H1 (cell line): ENCODE measurements at regions not wholly inside any gene's neighbourhood (a gene's known extent, or its start where the extent isn't known, plus 50 kb on each side); places are given as distances from the start of the nearest gene placed in this dataset.

Experiments
- FOSL1 ChIP-seq: IDR thresholded peaks from 2 replicates; pipeline ENCODE4 v1.6.1; 2011; ENCODE audit warnings: mild to moderate bottlenecking, low read depth, low read length, moderate library complexity; ENCODE audit not compliant: insufficient read depth
- GABPA ChIP-seq: IDR thresholded peaks from 2 replicates; pipeline ENCODE4 v1.6.1; 2011; ENCODE audit warnings: mild to moderate bottlenecking, low read length, moderate library complexity, borderline replicate concordance; ENCODE audit not compliant: insufficient read depth
- POLR2A ChIP-seq, 2 experiments: IDR thresholded peaks; 1 replicate in 1 of 2; 2 replicates in 1 of 2; pipeline ENCODE4 v1.6.1; 2011; ENCODE audit warnings: low read depth in 2 of 2, low read length in 2 of 2, mild to moderate bottlenecking in 2 of 2; ENCODE audit errors: control extremely low read depth in 1 of 2
- SIX5 ChIP-seq: IDR thresholded peaks from 2 replicates; pipeline ENCODE4 v1.6.1; 2011; ENCODE audit warnings: mild to moderate bottlenecking, low read depth, low read length
- TF ChIP-seq, protein P1 (sequence below), 3 experiments: IDR thresholded peaks; 1 replicate in 2 of 3; 2 replicates in 1 of 3; pipeline versions ENCODE4 v1.5.1 to v1.6.1; 2011; ENCODE audit warnings: low read length in 3 of 3, mild to moderate bottlenecking in 3 of 3, inconsistent platforms in 2 of 3, low read depth in 1 of 3, moderate library complexity in 1 of 3; ENCODE audit not compliant: insufficient read depth in 1 of 3; ENCODE audit errors: control extremely low read depth in 1 of 3

DNA sequence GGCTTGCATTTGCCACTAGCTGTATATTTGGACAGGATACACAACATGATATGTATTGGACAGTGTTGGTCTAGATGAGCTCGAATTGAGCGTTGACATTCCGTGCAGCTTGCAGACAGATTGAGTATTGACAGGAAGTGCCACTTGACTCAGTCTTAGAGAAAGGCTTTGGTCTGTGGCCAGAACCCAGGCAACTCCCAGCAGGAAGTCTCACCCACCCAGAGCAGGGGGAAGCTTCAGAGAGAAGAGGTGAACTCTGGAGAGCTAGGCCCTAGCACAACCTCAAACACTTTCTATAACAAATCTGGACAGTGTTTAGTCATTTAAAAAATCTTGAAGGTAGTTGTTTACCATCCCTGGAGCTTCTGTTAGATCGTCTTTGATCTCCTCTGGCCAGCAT is 280.5 kb downstream of the FBXW7 start:
- TF ChIP-seq, protein P1, sequence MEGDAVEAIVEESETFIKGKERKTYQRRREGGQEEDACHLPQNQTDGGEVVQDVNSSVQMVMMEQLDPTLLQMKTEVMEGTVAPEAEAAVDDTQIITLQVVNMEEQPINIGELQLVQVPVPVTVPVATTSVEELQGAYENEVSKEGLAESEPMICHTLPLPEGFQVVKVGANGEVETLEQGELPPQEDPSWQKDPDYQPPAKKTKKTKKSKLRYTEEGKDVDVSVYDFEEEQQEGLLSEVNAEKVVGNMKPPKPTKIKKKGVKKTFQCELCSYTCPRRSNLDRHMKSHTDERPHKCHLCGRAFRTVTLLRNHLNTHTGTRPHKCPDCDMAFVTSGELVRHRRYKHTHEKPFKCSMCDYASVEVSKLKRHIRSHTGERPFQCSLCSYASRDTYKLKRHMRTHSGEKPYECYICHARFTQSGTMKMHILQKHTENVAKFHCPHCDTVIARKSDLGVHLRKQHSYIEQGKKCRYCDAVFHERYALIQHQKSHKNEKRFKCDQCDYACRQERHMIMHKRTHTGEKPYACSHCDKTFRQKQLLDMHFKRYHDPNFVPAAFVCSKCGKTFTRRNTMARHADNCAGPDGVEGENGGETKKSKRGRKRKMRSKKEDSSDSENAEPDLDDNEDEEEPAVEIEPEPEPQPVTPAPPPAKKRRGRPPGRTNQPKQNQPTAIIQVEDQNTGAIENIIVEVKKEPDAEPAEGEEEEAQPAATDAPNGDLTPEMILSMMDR (IDR thresholded peaks at IDR 0.05; ENCODE audit: control extremely low read depth in 1 of 3, insufficient read depth in 1 of 3, low read depth in 1 of 3, low read length in 3 of 3), result no peak
- TF ChIP-seq GABPA (no peak), SIX5 (no peak), POLR2A (IDR thresholded peaks at IDR 0.05; ENCODE audit: control extremely low read depth in 1 of 2, low read depth in 2 of 2, low read length in 2 of 2) (no peak), FOSL1 (no peak)
